Motor neuron (in vitro differentiated cells): ENCODE measurements at regions not wholly inside any gene's neighbourhood (a gene's known extent, or its start where the extent isn't known, plus 50 kb on each side); places are given as distances from the start of the nearest gene placed in this dataset.

Source experiments
- ATAC-seq, 8 experiments: fragments of 200-7000 bp; cut with Tn5 transposase; replicated peaks in 6 of 8; 2 replicates each; pipeline ENCODE4 v1.8.0; 2021; ENCODE audit warnings: mild to moderate bottlenecking in 8 of 8, moderate library complexity in 8 of 8
- H3K27ac ChIP-seq, 2 donors: fragments of 250-450 bp; sonication (Bioruptor Pico); 2 replicates each; pipeline ENCODE4 v1.9.0; 2021; ENCODE audit warnings: antibody characterized with exemption in 2 of 2, mild to moderate bottlenecking in 2 of 2, moderate library complexity in 1 of 2
- H3K4me1 ChIP-seq, 2 donors: fragments of 250-450 bp; sonication (Bioruptor Pico); replicated peaks in 1 of 2; 2 replicates each; pipeline ENCODE4 v1.6.1; 2021; ENCODE audit warnings: antibody characterized with exemption in 2 of 2, mild to moderate bottlenecking in 2 of 2, moderate library complexity in 1 of 2
- H3K4me3 ChIP-seq, 5 donors: fragments of 250-450 bp; sonication (Bioruptor Pico); 2 replicates each; pipeline ENCODE4 v1.9.0; 2021; ENCODE audit warnings: antibody characterized with exemption in 5 of 5, mild to moderate bottlenecking in 5 of 5, moderate library complexity in 4 of 5
- WGBS, 10 experiments: fragments of 450-650 bp; shearing (Covaris generic); methylation state at CpG; one replicate each; pipeline ENCODE4 v1.0.0; 2022; 5-methylcytosine and 5-hydroxymethylcytosine counted together
- in situ Hi-C, 9 experiments: fragments of 400-800 bp; cut with MboI; loops; one replicate each; pipeline ENCODE4 v1.15.0; 2021; ENCODE audit warnings: low sequenced_read_pairs in 9 of 9, low pct_unique_long_range_greater_than_20kb in 2 of 9; ENCODE audit not compliant: unreplicated experiment in 9 of 9

- no peak for ATAC-seq
- Histone ChIP-seq H3K4me3 (no peak overlapping the region), H3K4me1 (peaks cover 16 to 19% of the 10 kb centered on the region in 2 donors), H3K27ac (no peak overlapping the region)
- in situ Hi-C loops = no loop called here
- 47 to 100% (median 88%) methylated on average over 1 to 3 of the region's 4 CpGs; no CpG with 5 or more reads in 3 of the 10 experiments for WGBS, 10 experiments
Measured at GRCh38 chr1:229089586-229090208, 181.2 kb upstream of the RAB4A start.

GRCh38 chr1:229091721-229092136 lies 179.2 kb upstream of the RAB4A start:
- in situ Hi-C loops = no loop called here
- peak in 4 of 8 experiments; percentile 4 to 28 (median 12) for ATAC-seq
- H3K4me1 ChIP-seq = peaks cover 16 to 19% of the 10 kb centered on the region in 2 donors
- peak overlapping the region in 1 of 2 donors; percentile 5 for H3K27ac ChIP-seq
- WGBS, 10 experiments = 40 to 100% (median 71%) methylated on average over 1 to 6 of the region's 7 CpGs; no CpG with 5 or more reads in 2 of the 10 experiments
- no peak overlapping the region for H3K4me3 ChIP-seq

GRCh38 chr1:229092377-229093237 lies 178.3 kb upstream of the RAB4A start:
- peak in 6 of 8 experiments; percentile 54 to 81 (median 70) for ATAC-seq
- Histone ChIP-seq H3K4me1 (peaks cover 16 to 19% of the 10 kb centered on the region in 2 donors), H3K27ac (peak overlapping the region in 1 of 2 donors; percentile 5), H3K4me3 (no peak overlapping the region)
- WGBS, 10 experiments = 34 to 100% (median 40%) methylated on average over 1 to 8 of the region's 8 CpGs; no CpG with 5 or more reads in 1 of the 10 experiments
- in situ Hi-C loops = no loop called here

- no peak for ATAC-seq
- Histone ChIP-seq H3K27ac (no peak overlapping the region), H3K4me1 (peaks cover 16 to 19% of the 10 kb centered on the region in 2 donors), H3K4me3 (no peak overlapping the region)
- in situ Hi-C loops = no loop called here
- WGBS, 10 experiments = 0 to 100% (median 64%) methylated on average over 1 to 2 of the region's 2 CpGs; no CpG with 5 or more reads in 2 of the 10 experiments
Measured at GRCh38 chr1:229093238-229093540, 177.7 kb upstream of the RAB4A start.

GRCh38 chr1:229093609-229094336 lies 177.1 kb upstream of the RAB4A start:
- ATAC-seq = peak in 2 of 8 experiments; percentile 26 to 39
- peaks cover 16 to 19% of the 10 kb centered on the region in 2 donors for H3K4me1 ChIP-seq
- 40 to 100% (median 87%) methylated on average over 1 to 5 of the region's 5 CpGs; no CpG with 5 or more reads in 1 of the 10 experiments for WGBS, 10 experiments
- no peak overlapping the region for H3K27ac ChIP-seq
- H3K4me3 ChIP-seq = no peak overlapping the region
- in situ Hi-C loops = no loop called here

GRCh38 chr1:229094476-229095311 lies 176.2 kb upstream of the RAB4A start:
- peak in 4 of 8 experiments; percentile 44 to 66 (median 56) for ATAC-seq
- no peak overlapping the region for H3K27ac ChIP-seq
- H3K4me3 ChIP-seq = no peak overlapping the region
- in situ Hi-C loops = no loop called here
- WGBS, 10 experiments = 31 to 95% (median 80%) methylated on average over 2 to 13 of the region's 13 CpGs
- H3K4me1 ChIP-seq = peaks cover 16 to 19% of the 10 kb centered on the region in 2 donors

GRCh38 chr1:229095325-229095724 lies 175.6 kb upstream of the RAB4A start:
- H3K4me1 ChIP-seq = peaks cover 16 to 19% of the 10 kb centered on the region in 2 donors
- in situ Hi-C loops = no loop called here
- H3K27ac ChIP-seq = no peak overlapping the region
- ATAC-seq = no peak
- no peak overlapping the region for H3K4me3 ChIP-seq

- WGBS, 10 experiments = 40 to 100% (median 77%) methylated on average over 1 to 6 of the region's 7 CpGs; no CpG with 5 or more reads in 1 of the 10 experiments
- no peak overlapping the region for H3K27ac ChIP-seq
- ATAC-seq = no peak
- peaks cover 7% of the 10 kb centered on the region in 2 donors for H3K4me1 ChIP-seq
- in situ Hi-C loops = no loop called here
- H3K4me3 ChIP-seq = no peak overlapping the region
Measured at GRCh38 chr1:229097356-229097755, 173.6 kb upstream of the RAB4A start.

- no peak for ATAC-seq
- no peak overlapping the region for H3K27ac ChIP-seq
- in situ Hi-C loops = no loop called here
- peaks cover 4 to 8% of the 10 kb centered on the region in 2 donors for H3K4me1 ChIP-seq
- no peak overlapping the region for H3K4me3 ChIP-seq
Measured at GRCh38 chr1:229098361-229098760, 172.6 kb upstream of the RAB4A start.

- no peak for ATAC-seq
- WGBS, 10 experiments = 0 to 100% (median 78%) methylated on average over 1 to 8 of the region's 8 CpGs; no CpG with 5 or more reads in 3 of the 10 experiments
- Histone ChIP-seq H3K27ac (no peak overlapping the region), H3K4me3 (no peak overlapping the region), H3K4me1 (peaks cover 4 to 8% of the 10 kb centered on the region in 2 donors)
- in situ Hi-C loops = no loop called here
Measured at GRCh38 chr1:229098903-229099578, 171.9 kb upstream of the RAB4A start.

GRCh38 chr1:229101011-229101871 lies 169.7 kb upstream of the RAB4A start:
- no peak overlapping the region for H3K27ac ChIP-seq
- in situ Hi-C loops = no loop called here
- WGBS, 10 experiments = 37 to 91% (median 84%) methylated on average over 3 to 10 of the region's 10 CpGs; no CpG with 5 or more reads in 1 of the 10 experiments
- ATAC-seq = no peak
- H3K4me3 ChIP-seq = no peak overlapping the region
- peaks cover 4 to 8% of the 10 kb centered on the region in 2 donors for H3K4me1 ChIP-seq
